ENCODE measurements at regions not wholly inside any gene's neighbourhood (a gene's known extent, or its start where the extent isn't known, plus 50 kb on each side); places are given as distances from the start of the nearest gene placed in this dataset.
"Not testable (repeated sequence)": the region's sequence is repeated elsewhere in the genome, so short reads cannot be mapped to it uniquely, and the experiment has no call there.

- DNase-seq (ENCODE audit: low read depth): no peak
Measured at GRCh38 chr10:23955456-23956225, 253.3 kb upstream of the KIAA1217 start.

GRCh38 chr10:23965123-23965522 is 243.8 kb upstream of the KIAA1217 start:
- DNase-seq (ENCODE audit: low read depth): no peak

- DNase-seq (ENCODE audit: low read depth): no peak
Measured at GRCh38 chr10:23965880-23966279, 243.1 kb upstream of the KIAA1217 start.

GRCh38 chr10:23966504-23967051 is 242.4 kb upstream of the KIAA1217 start:
- no peak for DNase-seq (ENCODE audit: low read depth)

- peak; percentile 1 for DNase-seq (ENCODE audit: low read depth)
Measured at GRCh38 chr10:23968301-23968700, 240.6 kb upstream of the KIAA1217 start.

GRCh38 chr10:23974746-23975272 is 234.1 kb upstream of the KIAA1217 start:
- no peak for DNase-seq (ENCODE audit: low read depth)

- no peak for DNase-seq (ENCODE audit: low read depth)
Measured at GRCh38 chr10:23975431-23975830, 233.5 kb upstream of the KIAA1217 start.

- no peak for DNase-seq (ENCODE audit: low read depth)
Measured at GRCh38 chr10:23976275-23976674, 232.7 kb upstream of the KIAA1217 start.

- DNase-seq (ENCODE audit: low read depth): no peak
Measured at GRCh38 chr10:23978317-23978716, 230.6 kb upstream of the KIAA1217 start.

- no peak for DNase-seq (ENCODE audit: low read depth)
Measured at GRCh38 chr10:23980094-23980493, 228.8 kb upstream of the KIAA1217 start.

- no peak for DNase-seq (ENCODE audit: low read depth)
Measured at GRCh38 chr10:23981520-23982309, 227.2 kb upstream of the KIAA1217 start.

GRCh38 chr10:23984405-23984804 is 224.5 kb upstream of the KIAA1217 start:
- DNase-seq (ENCODE audit: low read depth): not testable (repeated sequence)

GRCh38 chr10:23988006-23988405 is 220.9 kb upstream of the KIAA1217 start:
- DNase-seq (ENCODE audit: low read depth): no peak

- DNase-seq (ENCODE audit: low read depth): peak; percentile 26
Measured at GRCh38 chr10:23994459-23995046, 214.4 kb upstream of the KIAA1217 start.

- DNase-seq (ENCODE audit: low read depth): no peak
Measured at GRCh38 chr10:23999445-23999844, 209.5 kb upstream of the KIAA1217 start.

GRCh38 chr10:24000271-24000813 is 208.6 kb upstream of the KIAA1217 start:
- no peak for DNase-seq (ENCODE audit: low read depth)

- no peak for DNase-seq (ENCODE audit: low read depth)
Measured at GRCh38 chr10:24006741-24007140, 202.2 kb upstream of the KIAA1217 start.

- DNase-seq (ENCODE audit: low read depth): no peak
Measured at GRCh38 chr10:24007359-24007758, 201.6 kb upstream of the KIAA1217 start.

GRCh38 chr10:24008164-24009091 is 200.5 kb upstream of the KIAA1217 start:
- peak; percentile 28 for DNase-seq (ENCODE audit: low read depth)

- no peak for DNase-seq (ENCODE audit: low read depth)
Measured at GRCh38 chr10:24009115-24009514, 199.8 kb upstream of the KIAA1217 start.

- DNase-seq (ENCODE audit: low read depth): no peak
Measured at GRCh38 chr10:24009736-24010135, 199.2 kb upstream of the KIAA1217 start.

All from M059J (cell line).